ENCODE measurements at regions not wholly inside any gene's neighbourhood (a gene's known extent, or its start where the extent isn't known, plus 50 kb on each side); places are given as distances from the start of the nearest gene placed in this dataset.

GRCh38 chr7:32167256-32167655 lies 97.0 kb upstream of the PDE1C start:
- Mint-ChIP-seq H3K4me3 (no peak overlapping the region), H3K27me3 (no peaks in the 10 kb centered on the region), H3K9me3 (peaks cover 8% of the 10 kb centered on the region), H3K36me3 (no peaks in the 10 kb centered on the region), H3K4me1 (no peaks in the 10 kb centered on the region), H3K27ac (no peak overlapping the region)

- H3K36me3 Mint-ChIP-seq = no peaks in the 10 kb centered on the region
- no peak overlapping the region for H3K27ac Mint-ChIP-seq
- H3K4me1 Mint-ChIP-seq = no peaks in the 10 kb centered on the region
- no peak overlapping the region for H3K4me3 Mint-ChIP-seq
- H3K9me3 Mint-ChIP-seq = peaks cover 8% of the 10 kb centered on the region
- no peaks in the 10 kb centered on the region for H3K27me3 Mint-ChIP-seq
Observed at GRCh38 chr7:32164341-32164996, 94.3 kb upstream of the PDE1C start.

GRCh38 chr7:32163896-32164295 lies 93.7 kb upstream of the PDE1C start:
- H3K4me1 Mint-ChIP-seq = no peaks in the 10 kb centered on the region
- H3K36me3 Mint-ChIP-seq = no peaks in the 10 kb centered on the region
- no peak overlapping the region for H3K27ac Mint-ChIP-seq
- H3K4me3 Mint-ChIP-seq = no peak overlapping the region
- H3K27me3 Mint-ChIP-seq = no peaks in the 10 kb centered on the region
- peaks cover 8% of the 10 kb centered on the region for H3K9me3 Mint-ChIP-seq

- Mint-ChIP-seq H3K27ac (no peak overlapping the region), H3K36me3 (no peaks in the 10 kb centered on the region), H3K9me3 (peaks cover 8% of the 10 kb centered on the region), H3K4me3 (no peak overlapping the region), H3K27me3 (no peaks in the 10 kb centered on the region), H3K4me1 (no peaks in the 10 kb centered on the region)
Observed at GRCh38 chr7:32163141-32163806, 93.1 kb upstream of the PDE1C start.

- Mint-ChIP-seq H3K4me1 (no peaks in the 10 kb centered on the region), H3K36me3 (no peaks in the 10 kb centered on the region), H3K27me3 (no peaks in the 10 kb centered on the region), H3K4me3 (no peak overlapping the region), H3K9me3 (peaks cover 8% of the 10 kb centered on the region), H3K27ac (no peak overlapping the region)
Observed at GRCh38 chr7:32161708-32162107, 91.5 kb upstream of the PDE1C start.

GRCh38 chr7:32158751-32159745 lies 88.8 kb upstream of the PDE1C start:
- Mint-ChIP-seq H3K36me3 (no peaks in the 10 kb centered on the region), H3K4me3 (no peak overlapping the region), H3K27me3 (no peaks in the 10 kb centered on the region), H3K4me1 (no peaks in the 10 kb centered on the region), H3K27ac (no peak overlapping the region), H3K9me3 (no peaks in the 10 kb centered on the region)

- Mint-ChIP-seq H3K36me3 (no peaks in the 10 kb centered on the region), H3K9me3 (no peaks in the 10 kb centered on the region), H3K4me1 (no peaks in the 10 kb centered on the region), H3K27ac (no peak overlapping the region), H3K27me3 (no peaks in the 10 kb centered on the region), H3K4me3 (no peak overlapping the region)
Observed at GRCh38 chr7:32158076-32158475, 87.9 kb upstream of the PDE1C start.

GRCh38 chr7:32155712-32156111 lies 85.5 kb upstream of the PDE1C start:
- H3K27ac Mint-ChIP-seq = no peak overlapping the region
- no peaks in the 10 kb centered on the region for H3K27me3 Mint-ChIP-seq
- no peaks in the 10 kb centered on the region for H3K4me1 Mint-ChIP-seq
- H3K36me3 Mint-ChIP-seq = no peaks in the 10 kb centered on the region
- H3K9me3 Mint-ChIP-seq = no peaks in the 10 kb centered on the region
- H3K4me3 Mint-ChIP-seq = no peak overlapping the region

GRCh38 chr7:32154797-32155196 lies 84.6 kb upstream of the PDE1C start:
- Mint-ChIP-seq H3K36me3 (no peaks in the 10 kb centered on the region), H3K27ac (no peak overlapping the region), H3K4me1 (no peaks in the 10 kb centered on the region), H3K4me3 (no peak overlapping the region), H3K9me3 (no peaks in the 10 kb centered on the region), H3K27me3 (no peaks in the 10 kb centered on the region)

- Mint-ChIP-seq H3K36me3 (no peaks in the 10 kb centered on the region), H3K4me3 (no peak overlapping the region), H3K27ac (no peak overlapping the region), H3K27me3 (no peaks in the 10 kb centered on the region), H3K4me1 (no peaks in the 10 kb centered on the region), H3K9me3 (no peaks in the 10 kb centered on the region)
Observed at GRCh38 chr7:32153006-32153405, 82.8 kb upstream of the PDE1C start.

GRCh38 chr7:32152576-32152975 lies 82.4 kb upstream of the PDE1C start:
- no peak overlapping the region for H3K4me3 Mint-ChIP-seq
- no peaks in the 10 kb centered on the region for H3K27me3 Mint-ChIP-seq
- no peaks in the 10 kb centered on the region for H3K9me3 Mint-ChIP-seq
- no peak overlapping the region for H3K27ac Mint-ChIP-seq
- H3K36me3 Mint-ChIP-seq = no peaks in the 10 kb centered on the region
- H3K4me1 Mint-ChIP-seq = no peaks in the 10 kb centered on the region

GRCh38 chr7:32150589-32150988 lies 80.4 kb upstream of the PDE1C start:
- Mint-ChIP-seq H3K27me3 (no peaks in the 10 kb centered on the region), H3K27ac (no peak overlapping the region), H3K4me1 (no peaks in the 10 kb centered on the region), H3K9me3 (no peaks in the 10 kb centered on the region), H3K4me3 (no peak overlapping the region), H3K36me3 (no peaks in the 10 kb centered on the region)

- H3K4me3 Mint-ChIP-seq = no peak overlapping the region
- no peaks in the 10 kb centered on the region for H3K4me1 Mint-ChIP-seq
- H3K9me3 Mint-ChIP-seq = peaks cover 2% of the 10 kb centered on the region
- no peak overlapping the region for H3K27ac Mint-ChIP-seq
- no peaks in the 10 kb centered on the region for H3K36me3 Mint-ChIP-seq
- H3K27me3 Mint-ChIP-seq = no peaks in the 10 kb centered on the region
Observed at GRCh38 chr7:32150039-32150438, 79.8 kb upstream of the PDE1C start.

- Mint-ChIP-seq H3K27ac (no peak overlapping the region), H3K4me1 (no peaks in the 10 kb centered on the region), H3K4me3 (no peak overlapping the region), H3K9me3 (peaks cover 5% of the 10 kb centered on the region), H3K27me3 (no peaks in the 10 kb centered on the region), H3K36me3 (no peaks in the 10 kb centered on the region)
Observed at GRCh38 chr7:32147546-32148268, 77.5 kb upstream of the PDE1C start.

- H3K4me1 Mint-ChIP-seq = no peaks in the 10 kb centered on the region
- no peak overlapping the region for H3K27ac Mint-ChIP-seq
- peaks cover 2% of the 10 kb centered on the region for H3K27me3 Mint-ChIP-seq
- H3K9me3 Mint-ChIP-seq = peaks cover 5% of the 10 kb centered on the region
- H3K36me3 Mint-ChIP-seq = no peaks in the 10 kb centered on the region
- no peak overlapping the region for H3K4me3 Mint-ChIP-seq
Observed at GRCh38 chr7:32145911-32146310, 75.7 kb upstream of the PDE1C start.
